A549 (cell line): ENCODE measurements at regions not wholly inside any gene's neighbourhood (a gene's known extent, or its start where the extent isn't known, plus 50 kb on each side); places are given as distances from the start of the nearest gene placed in this dataset.

ENCODE experiments used
- EP300 ChIP-seq, 2 experiments: fragments of >200 bp; sonication (Bioruptor Twin); formaldehyde crosslinking; IDR thresholded peaks; 2 replicates in 1 of 2; 3 replicates in 1 of 2; pipeline ENCODE4 v1.6.1; 2016 to 2017
- ESRRA ChIP-seq: fragments of 150-350 bp; IDR thresholded peaks from 2 replicates; pipeline ENCODE4 v1.6.1; 2014; ENCODE audit warnings: mild to moderate bottlenecking, low read length, borderline replicate concordance
- GATA3 ChIP-seq: IDR thresholded peaks from 2 replicates; pipeline ENCODE4 v1.6.1; 2012; ENCODE audit warnings: borderline replicate concordance
- TF ChIP-seq, protein P1 (sequence below): fragments of >200 bp; sonication (Bioruptor Twin); formaldehyde crosslinking; IDR thresholded peaks from 3 replicates; pipeline ENCODE4 v1.5.1; 2016
- TF ChIP-seq, protein P2 (sequence below): IDR thresholded peaks from 2 replicates; pipeline ENCODE4 v1.6.1; 2012

DNA sequence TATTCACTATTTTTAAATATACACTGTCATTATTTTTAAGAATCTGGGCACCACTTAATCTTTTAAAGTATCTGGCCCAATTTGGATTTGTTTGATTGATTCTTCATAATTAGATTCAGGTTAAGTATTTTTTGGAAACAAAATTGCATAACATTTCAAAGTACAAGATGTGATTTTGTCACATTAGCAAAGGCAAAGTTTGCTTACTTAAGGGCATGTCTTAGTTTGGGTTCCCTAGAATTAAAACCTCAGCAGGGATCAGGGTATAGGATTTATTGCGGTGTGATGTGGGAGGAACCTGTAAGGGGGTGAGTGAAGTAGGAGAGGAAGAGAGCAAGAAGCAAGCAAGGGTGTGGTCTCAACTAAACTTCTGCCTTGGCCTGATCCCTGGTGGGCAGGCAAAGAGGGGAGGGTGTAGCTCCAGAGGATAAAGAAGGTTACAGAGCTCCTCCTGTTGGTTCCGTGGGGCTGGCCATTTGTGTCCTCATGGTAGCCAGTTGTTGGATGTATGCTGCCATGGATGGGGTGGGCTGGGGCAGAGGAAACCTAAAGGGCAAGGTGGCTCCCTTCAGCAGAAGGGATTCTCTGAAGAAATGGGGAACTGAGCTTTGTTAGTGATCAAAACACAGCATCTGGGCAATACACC is 668.7 kb upstream of the SLC35B3 start:
- TF ChIP-seq, protein P1, sequence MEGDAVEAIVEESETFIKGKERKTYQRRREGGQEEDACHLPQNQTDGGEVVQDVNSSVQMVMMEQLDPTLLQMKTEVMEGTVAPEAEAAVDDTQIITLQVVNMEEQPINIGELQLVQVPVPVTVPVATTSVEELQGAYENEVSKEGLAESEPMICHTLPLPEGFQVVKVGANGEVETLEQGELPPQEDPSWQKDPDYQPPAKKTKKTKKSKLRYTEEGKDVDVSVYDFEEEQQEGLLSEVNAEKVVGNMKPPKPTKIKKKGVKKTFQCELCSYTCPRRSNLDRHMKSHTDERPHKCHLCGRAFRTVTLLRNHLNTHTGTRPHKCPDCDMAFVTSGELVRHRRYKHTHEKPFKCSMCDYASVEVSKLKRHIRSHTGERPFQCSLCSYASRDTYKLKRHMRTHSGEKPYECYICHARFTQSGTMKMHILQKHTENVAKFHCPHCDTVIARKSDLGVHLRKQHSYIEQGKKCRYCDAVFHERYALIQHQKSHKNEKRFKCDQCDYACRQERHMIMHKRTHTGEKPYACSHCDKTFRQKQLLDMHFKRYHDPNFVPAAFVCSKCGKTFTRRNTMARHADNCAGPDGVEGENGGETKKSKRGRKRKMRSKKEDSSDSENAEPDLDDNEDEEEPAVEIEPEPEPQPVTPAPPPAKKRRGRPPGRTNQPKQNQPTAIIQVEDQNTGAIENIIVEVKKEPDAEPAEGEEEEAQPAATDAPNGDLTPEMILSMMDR = no peak
- TF ChIP-seq GATA3 (no peak), ESRRA (no peak), EP300 (IDR thresholded peaks at IDR 0.05) (no peak)
- TF ChIP-seq, protein P2, sequence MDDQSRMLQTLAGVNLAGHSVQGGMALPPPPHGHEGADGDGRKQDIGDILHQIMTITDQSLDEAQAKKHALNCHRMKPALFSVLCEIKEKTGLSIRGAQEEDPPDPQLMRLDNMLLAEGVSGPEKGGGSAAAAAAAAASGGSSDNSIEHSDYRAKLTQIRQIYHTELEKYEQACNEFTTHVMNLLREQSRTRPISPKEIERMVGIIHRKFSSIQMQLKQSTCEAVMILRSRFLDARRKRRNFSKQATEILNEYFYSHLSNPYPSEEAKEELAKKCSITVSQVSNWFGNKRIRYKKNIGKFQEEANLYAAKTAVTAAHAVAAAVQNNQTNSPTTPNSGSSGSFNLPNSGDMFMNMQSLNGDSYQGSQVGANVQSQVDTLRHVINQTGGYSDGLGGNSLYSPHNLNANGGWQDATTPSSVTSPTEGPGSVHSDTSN = no peak
